ENCODE measurements at regions not wholly inside any gene's neighbourhood (a gene's known extent, or its start where the extent isn't known, plus 50 kb on each side); places are given as distances from the start of the nearest gene placed in this dataset.

DNA sequence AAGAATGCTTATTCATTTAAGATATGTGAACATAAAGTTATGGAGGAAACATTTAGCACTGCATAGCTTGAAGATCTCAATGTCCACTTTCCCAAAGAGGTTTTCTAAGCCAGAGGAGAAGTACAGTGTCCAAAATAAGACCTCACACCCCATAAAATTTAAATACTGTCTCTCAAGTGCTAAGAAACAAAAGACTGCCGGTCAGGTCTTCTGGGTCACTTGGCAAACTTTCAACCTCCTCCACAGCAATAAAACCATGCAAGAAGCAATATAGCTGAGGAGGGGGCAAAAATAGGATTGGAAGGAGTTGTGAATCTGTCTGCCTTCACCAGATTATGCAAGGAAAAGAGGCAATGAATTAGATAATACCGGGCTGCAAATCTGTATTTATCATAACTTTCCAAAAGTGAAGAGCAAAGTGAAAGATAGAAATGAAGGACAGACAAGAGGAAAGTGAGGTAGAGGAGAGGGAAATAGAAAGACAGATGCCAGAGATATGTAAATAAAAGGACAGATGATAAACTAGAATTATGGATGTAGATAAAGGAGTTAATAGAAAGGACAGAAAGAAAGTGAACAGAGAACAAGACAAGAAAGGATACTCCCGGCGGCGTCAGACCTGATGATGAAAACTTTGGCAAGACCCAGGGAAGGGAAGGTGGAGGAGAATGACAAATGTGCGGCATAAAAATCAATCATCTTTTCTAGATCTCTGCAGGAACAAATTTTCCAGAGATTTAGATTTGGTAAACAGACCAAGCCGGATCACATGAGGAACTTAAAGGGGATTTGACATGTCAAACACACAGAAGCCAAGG lies 152.7 kb upstream of the FAM241A start:
- Mint-ChIP-seq H3K4me1 (ENCODE audit: low read depth) (peaks cover 16% of the 10 kb centered on the region), H3K36me3 (ENCODE audit: low read depth) (no peaks in the 10 kb centered on the region), H3K4me3 (no peak overlapping the region), H3K27ac (no peak overlapping the region), H3K27me3 (ENCODE audit: insufficient read depth) (peaks cover 4% of the 10 kb centered on the region), H3K9me3 (no peaks in the 10 kb centered on the region)
- no peak for DNase-seq
- TF ChIP-seq, protein P1, sequence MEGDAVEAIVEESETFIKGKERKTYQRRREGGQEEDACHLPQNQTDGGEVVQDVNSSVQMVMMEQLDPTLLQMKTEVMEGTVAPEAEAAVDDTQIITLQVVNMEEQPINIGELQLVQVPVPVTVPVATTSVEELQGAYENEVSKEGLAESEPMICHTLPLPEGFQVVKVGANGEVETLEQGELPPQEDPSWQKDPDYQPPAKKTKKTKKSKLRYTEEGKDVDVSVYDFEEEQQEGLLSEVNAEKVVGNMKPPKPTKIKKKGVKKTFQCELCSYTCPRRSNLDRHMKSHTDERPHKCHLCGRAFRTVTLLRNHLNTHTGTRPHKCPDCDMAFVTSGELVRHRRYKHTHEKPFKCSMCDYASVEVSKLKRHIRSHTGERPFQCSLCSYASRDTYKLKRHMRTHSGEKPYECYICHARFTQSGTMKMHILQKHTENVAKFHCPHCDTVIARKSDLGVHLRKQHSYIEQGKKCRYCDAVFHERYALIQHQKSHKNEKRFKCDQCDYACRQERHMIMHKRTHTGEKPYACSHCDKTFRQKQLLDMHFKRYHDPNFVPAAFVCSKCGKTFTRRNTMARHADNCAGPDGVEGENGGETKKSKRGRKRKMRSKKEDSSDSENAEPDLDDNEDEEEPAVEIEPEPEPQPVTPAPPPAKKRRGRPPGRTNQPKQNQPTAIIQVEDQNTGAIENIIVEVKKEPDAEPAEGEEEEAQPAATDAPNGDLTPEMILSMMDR (IDR thresholded peaks at IDR 0.05), result no peak

DNA sequence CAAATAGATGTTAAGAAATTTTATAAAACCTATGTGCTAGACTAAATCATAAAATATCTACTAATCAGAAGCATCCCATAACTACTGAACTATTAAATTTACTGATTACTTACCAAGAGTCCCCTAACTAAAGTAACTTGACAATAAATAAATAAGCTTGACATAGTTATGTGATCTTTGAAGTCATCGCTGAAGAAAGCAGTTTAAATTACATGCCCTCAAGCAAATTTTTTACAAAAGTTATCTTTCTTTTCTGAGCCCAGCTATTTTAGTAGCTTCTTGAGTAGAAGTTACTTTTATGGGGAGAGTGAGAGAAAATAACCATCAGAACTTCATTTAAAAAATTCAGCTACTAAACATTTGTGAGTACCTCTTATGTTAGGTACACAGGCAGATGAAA lies 150.9 kb upstream of the FAM241A start:
- TF ChIP-seq, protein P1 (IDR thresholded peaks at IDR 0.05), result no peak
- DNase-seq, result no peak
- H3K27me3 Mint-ChIP-seq (ENCODE audit: insufficient read depth), result peaks cover 6% of the 10 kb centered on the region
- H3K36me3 Mint-ChIP-seq (ENCODE audit: low read depth), result no peaks in the 10 kb centered on the region
- H3K4me3 Mint-ChIP-seq, result no peak overlapping the region
- no peak overlapping the region for H3K27ac Mint-ChIP-seq
- peaks cover 16% of the 10 kb centered on the region for H3K4me1 Mint-ChIP-seq (ENCODE audit: low read depth)
- no peaks in the 10 kb centered on the region for H3K9me3 Mint-ChIP-seq

DNA sequence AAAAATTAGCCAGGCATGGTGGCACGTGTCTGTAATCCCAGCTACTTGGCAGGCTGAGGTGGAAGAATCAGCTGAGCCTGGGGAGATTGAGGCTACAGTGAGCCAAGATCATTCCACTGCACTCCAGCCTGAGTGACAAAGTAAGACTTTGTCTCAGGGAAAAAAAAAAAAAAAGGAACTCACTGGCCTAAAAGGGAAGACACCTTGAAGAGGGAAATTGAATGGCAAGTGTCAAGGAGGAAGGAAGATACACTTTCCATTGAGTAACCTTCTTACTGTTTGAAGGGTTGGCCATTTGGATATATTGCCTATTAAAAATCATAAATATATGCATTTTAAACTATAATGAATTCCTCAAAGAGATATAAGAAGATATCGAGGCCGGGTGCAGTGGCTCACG lies 147.5 kb upstream of the FAM241A start:
- no peak for DNase-seq
- no peak overlapping the region for H3K4me3 Mint-ChIP-seq
- H3K36me3 Mint-ChIP-seq (ENCODE audit: low read depth), result no peaks in the 10 kb centered on the region
- no peak overlapping the region for H3K27ac Mint-ChIP-seq
- H3K4me1 Mint-ChIP-seq (ENCODE audit: low read depth), result peaks cover under 1% of the 10 kb centered on the region; the same call in 1 of the 2 replicates
- TF ChIP-seq, protein P1 (IDR thresholded peaks at IDR 0.05), result no peak
- H3K9me3 Mint-ChIP-seq, result no peaks in the 10 kb centered on the region
- H3K27me3 Mint-ChIP-seq (ENCODE audit: insufficient read depth), result peaks cover 9% of the 10 kb centered on the region

DNA sequence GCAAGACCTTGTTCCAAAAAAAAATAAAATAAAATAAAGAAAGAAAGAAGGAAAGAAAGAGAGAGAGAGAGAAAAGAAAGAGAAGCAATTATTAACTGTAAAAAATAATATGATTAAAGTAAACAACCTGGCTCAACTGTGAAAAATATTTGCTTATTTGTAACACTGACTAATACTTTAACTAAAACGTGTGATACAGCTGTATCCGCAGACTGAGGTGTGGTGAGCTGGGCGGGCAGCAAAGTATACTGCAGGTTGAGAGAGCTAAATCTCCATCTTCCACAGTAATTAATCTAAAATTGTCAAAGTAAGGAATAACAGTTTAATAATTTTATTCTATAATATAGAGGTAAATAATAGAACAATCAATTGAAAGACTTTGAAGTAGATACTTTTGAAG lies 145.5 kb upstream of the FAM241A start:
- Mint-ChIP-seq H3K4me3 (no peak overlapping the region), H3K27ac (no peak overlapping the region), H3K36me3 (ENCODE audit: low read depth) (no peaks in the 10 kb centered on the region), H3K4me1 (ENCODE audit: low read depth) (no peaks in the 10 kb centered on the region), H3K27me3 (ENCODE audit: insufficient read depth) (peaks cover 9% of the 10 kb centered on the region), H3K9me3 (no peaks in the 10 kb centered on the region)
- no peak for DNase-seq
- TF ChIP-seq, protein P1 (IDR thresholded peaks at IDR 0.05), result no peak

DNA sequence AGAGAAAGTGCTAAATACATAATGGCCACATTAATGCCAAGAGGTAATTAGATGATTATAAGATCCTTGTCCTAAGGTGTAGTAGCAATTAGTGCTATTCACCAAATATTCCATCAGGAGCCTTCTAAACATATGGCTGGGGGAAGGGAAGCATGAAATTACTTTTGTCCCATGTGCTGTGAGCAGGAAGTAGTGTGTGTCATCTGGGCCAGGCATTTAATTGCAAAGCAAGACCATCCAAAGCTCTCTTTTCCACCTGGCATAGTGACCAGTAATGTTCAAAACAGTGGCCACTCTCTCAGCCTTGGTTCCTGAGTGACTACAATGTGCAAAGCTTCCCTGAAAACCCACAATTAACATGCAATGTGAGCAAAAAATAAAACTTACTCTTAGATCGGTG lies 144.2 kb upstream of the FAM241A start:
- TF ChIP-seq, protein P1 (IDR thresholded peaks at IDR 0.05), result no peak
- Mint-ChIP-seq H3K27ac (no peak overlapping the region), H3K36me3 (ENCODE audit: low read depth) (no peaks in the 10 kb centered on the region), H3K27me3 (ENCODE audit: insufficient read depth) (peaks cover 11% of the 10 kb centered on the region), H3K4me3 (no peak overlapping the region), H3K4me1 (ENCODE audit: low read depth) (no peaks in the 10 kb centered on the region), H3K9me3 (no peaks in the 10 kb centered on the region)
- DNase-seq, result no peak
